ENCODE measurements at regions not wholly inside any gene's neighbourhood (a gene's known extent, or its start where the extent isn't known, plus 50 kb on each side); places are given as distances from the start of the nearest gene placed in this dataset.
"Not testable (repeated sequence)": the region's sequence is repeated elsewhere in the genome, so short reads cannot be mapped to it uniquely, and the experiment has no call there.

GRCh38 chr7:113775804-113776203, 143.0 kb downstream of the PPP1R3A start:
- DNase-seq: no peak

DNA sequence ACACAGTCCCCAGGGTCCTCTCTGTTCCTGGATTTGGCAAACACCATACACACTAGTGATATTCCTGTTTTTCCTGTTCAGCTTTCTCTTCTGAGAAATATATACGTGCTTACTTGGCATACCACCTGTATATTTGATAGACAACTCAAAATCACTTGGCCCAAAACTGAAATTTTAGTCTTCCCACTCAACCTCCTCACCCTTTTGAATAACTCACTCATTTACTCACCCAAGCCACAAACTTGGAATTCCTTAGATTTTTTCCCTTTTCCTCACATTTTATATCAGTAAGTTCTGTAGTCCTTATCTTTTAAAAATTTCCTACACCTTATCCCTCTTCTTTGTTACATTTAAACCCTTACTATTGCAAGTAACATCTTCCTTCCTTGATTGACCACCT, 143.4 kb downstream of the PPP1R3A start:
- DNase-seq: no peak

- no peak for DNase-seq
These were observed 144.5 kb downstream of the PPP1R3A start for GRCh38 chr7:113774182-113774807.

GRCh38 chr7:113770146-113770738, 148.6 kb downstream of the PPP1R3A start:
- no peak for DNase-seq

- DNase-seq: no peak
These were observed 150.4 kb downstream of the PPP1R3A start for GRCh38 chr7:113768387-113768786.

- no peak for DNase-seq
These were observed 154.3 kb downstream of the PPP1R3A start for GRCh38 chr7:113764401-113765035.

DNA sequence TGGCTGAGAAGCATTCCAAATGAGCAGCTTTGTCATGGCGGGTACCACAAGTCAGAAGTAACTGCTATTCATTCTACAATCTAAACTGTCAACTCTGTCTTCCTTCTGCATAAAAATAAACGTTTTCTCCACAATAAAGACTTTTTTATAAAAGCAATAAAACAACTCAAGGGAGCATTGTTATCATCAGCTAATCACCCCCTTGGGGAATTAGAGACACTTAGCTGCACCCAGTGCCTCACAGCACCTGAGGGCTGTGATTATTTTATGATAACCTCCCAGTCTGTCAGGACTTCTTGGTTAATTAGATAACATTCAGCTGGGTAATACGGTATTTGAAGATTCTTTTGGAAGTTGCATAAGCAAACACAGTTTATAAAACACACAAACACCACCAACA, 155.6 kb downstream of the PPP1R3A start:
- DNase-seq: no peak

- DNase-seq: no peak
These were observed 162.6 kb downstream of the PPP1R3A start for GRCh38 chr7:113756250-113756649.

GRCh38 chr7:113752689-113753088, 166.1 kb downstream of the PPP1R3A start:
- no peak for DNase-seq

GRCh38 chr7:113752289-113752688, 166.5 kb downstream of the PPP1R3A start:
- DNase-seq: no peak

- DNase-seq: no peak
These were observed 167.3 kb downstream of the PPP1R3A start for GRCh38 chr7:113751547-113751946.

DNA sequence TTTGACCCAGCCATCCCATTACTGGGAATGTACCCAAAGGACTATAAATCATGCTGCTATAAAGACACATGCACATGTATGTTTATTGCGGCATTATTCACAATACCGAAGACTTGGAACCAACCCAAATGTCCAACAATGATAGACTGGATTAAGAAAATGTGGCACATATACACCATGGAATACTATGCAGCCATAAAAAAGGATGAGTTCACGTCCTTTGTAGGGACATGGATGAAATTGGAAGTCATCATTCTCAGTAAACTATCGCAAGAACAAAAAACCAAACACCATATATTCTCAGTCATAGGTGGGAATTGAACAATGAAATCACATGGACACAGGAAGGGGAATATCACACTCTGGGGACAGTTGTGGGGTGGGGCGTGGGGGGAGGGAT, 170.4 kb downstream of the PPP1R3A start:
- DNase-seq: not testable (repeated sequence)

GRCh38 chr7:113742946-113743431, 175.8 kb downstream of the PPP1R3A start:
- DNase-seq: not testable (repeated sequence)

DNA sequence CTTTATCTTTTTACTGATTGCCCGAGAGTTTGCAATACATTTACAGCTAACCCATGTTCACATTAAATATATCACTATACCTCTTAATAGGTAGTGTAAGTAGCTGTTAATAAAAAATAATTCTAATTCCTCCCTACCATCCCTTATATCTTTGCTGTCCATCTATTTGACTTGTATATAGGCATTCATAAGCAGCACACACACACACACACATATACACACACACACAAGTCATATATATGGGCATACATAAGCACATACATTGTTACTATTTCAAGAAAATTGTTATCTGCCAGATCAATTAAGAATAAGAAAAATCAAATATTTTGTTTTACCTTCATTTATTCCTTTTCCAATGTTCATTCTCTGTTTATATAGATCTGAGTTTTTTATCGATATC, 176.4 kb downstream of the PPP1R3A start:
- no peak for DNase-seq

- DNase-seq: no peak
These were observed 187.2 kb downstream of the PPP1R3A start for GRCh38 chr7:113731571-113731970.

GRCh38 chr7:113730309-113730955, 188.4 kb downstream of the PPP1R3A start:
- no peak for DNase-seq

DNA sequence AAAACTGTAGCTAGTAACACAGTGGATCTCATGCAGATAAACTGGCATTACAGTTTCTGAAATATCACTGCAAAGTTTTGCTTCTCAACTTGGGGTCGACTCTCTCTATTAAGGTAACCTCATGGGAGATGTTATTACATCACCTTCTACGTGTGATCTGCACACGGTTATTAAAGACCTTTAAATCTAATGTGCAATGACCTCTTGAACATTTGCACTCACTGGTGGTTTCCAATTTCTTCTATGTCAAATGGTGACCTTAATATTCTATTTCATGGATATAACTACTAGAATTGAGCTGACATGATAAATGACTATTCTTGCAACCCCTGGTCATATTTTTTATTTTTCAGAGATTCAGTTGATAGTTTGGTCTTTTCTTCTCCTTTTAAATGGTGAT, 191.3 kb downstream of the PPP1R3A start:
- no peak for DNase-seq

- no peak for DNase-seq
These were observed 196.8 kb downstream of the PPP1R3A start for GRCh38 chr7:113722006-113722405.

DNA sequence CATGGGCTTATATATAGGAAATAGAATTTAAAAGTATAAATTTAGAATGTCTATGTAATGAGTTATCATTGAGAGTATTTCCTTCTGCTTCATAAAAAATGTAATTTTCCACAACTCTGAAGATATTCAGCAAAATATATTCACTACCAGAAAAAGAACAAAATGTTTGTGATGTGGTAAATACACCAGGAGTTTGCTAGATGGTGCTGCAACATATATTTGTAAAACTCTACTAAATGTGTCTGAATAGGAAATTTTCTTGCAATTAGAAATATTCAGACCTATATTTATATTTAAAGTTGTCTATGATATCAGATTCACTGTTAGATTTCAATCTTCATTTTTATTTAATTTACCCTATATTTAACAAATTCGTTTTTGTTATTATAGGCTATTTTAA, 201.1 kb downstream of the PPP1R3A start:
- no peak for DNase-seq

DNA sequence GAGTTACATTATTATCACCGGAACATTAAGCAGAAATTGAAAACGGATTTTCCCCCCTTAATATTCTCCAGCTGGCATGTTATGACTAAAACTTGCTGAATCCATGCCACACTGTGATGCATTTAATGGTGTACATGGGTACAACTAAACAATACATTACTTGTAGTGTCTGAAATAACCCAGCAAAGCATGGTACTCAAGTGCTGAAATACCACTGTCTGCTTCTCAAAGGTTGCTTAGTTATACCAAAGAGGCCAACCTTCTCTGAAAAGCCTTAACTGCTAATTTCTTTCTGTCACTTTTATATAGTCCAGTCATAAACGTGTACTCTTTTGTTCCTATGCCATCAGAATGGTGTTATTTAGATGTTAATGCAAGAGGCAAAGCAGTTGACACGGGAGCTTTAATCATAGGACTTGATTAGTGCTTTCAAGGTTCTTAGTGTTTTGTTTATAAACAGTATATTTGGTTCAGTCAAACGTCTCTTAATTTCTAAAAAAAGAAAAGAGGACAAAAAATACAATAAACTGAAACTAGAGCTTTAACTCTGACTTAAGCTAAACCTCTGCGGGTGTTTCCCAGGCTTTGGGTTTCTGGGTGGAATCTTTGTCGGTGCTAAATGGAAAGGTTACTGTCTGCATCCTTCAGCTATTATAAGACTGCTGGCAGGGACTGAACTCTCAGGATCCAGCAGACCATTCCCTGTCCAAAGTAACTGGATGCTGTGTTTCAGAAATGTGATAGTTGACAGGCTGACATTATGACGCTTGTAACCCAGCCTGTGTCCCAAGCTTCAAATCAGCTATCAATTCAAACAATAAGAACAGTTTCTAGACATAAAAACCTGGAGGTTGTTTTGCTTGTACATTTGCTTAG, 202.6 kb downstream of the PPP1R3A start:
- no peak for DNase-seq

DNA sequence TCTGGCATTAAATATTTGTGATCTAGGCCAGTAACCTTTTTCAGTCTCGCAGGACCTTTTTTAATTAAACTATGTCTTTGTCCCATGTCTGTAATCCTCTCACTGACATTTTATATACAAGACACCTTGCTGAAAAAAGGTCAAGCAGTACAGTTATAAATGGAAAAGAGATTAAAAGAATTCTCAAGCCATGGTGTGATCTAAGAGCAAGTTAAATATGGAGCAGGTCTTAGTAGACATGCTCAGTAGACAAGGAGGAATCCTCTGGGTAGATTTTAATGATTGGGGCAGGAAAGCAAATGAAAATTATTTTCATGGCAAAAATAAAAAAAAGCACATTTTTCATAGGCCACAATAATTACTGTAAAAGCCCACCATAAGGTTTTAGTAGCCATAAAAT, 203.5 kb downstream of the PPP1R3A start:
- DNase-seq: no peak

- DNase-seq: peak in 1 of 2 donors; percentile 7
These were observed 208.3 kb downstream of the PPP1R3A start for GRCh38 chr7:113710310-113711096.
